ENCODE measurements at regions not wholly inside any gene's neighbourhood (a gene's known extent, or its start where the extent isn't known, plus 50 kb on each side); places are given as distances from the start of the nearest gene placed in this dataset.
A peak's percentile ranks its signal among the peaks of the same experiment; 100 is the strongest.
"Not testable (repeated sequence)": the region's sequence is repeated elsewhere in the genome, so short reads cannot be mapped to it uniquely, and the experiment has no call there.

- TF ChIP-seq CSDC2 (CRISPR knock-in tag; IDR thresholded peaks at IDR 0.05), result 0 out of 2 replicates have a peak, but pooled peaks have one; percentile 14
- TF ChIP-seq ZC3H10 (CRISPR knock-in tag; IDR thresholded peaks at IDR 0.05), result no peak
- no peak for TF ChIP-seq TCF4 (CRISPR knock-in tag; IDR thresholded peaks at IDR 0.05; ENCODE audit: borderline replicate concordance)
- TF ChIP-seq ARNTL (CRISPR knock-in tag; IDR thresholded peaks at IDR 0.05; ENCODE audit: borderline replicate concordance, low read depth), result no peak
- no peak for TF ChIP-seq OSR1 (CRISPR knock-in tag; IDR thresholded peaks at IDR 0.05)
- TF ChIP-seq ZNF565 (CRISPR knock-in tag; conservative IDR thresholded peaks at IDR 0.05; ENCODE audit: low read depth), result no peak
- TF ChIP-seq TSHZ2 (CRISPR knock-in tag; IDR thresholded peaks at IDR 0.05), result peak; percentile 42
- no peak; the same call in 2 of the 3 replicates for ATAC-seq
Measured at GRCh38 chr19:30682146-30682998, 310.2 kb downstream of the ZNF536 start.

GRCh38 chr19:30681162-30682100 is 309.2 kb downstream of the ZNF536 start:
- ATAC-seq, result no peak

GRCh38 chr19:30680399-30680798 is 308.2 kb downstream of the ZNF536 start:
- not testable (repeated sequence) for ATAC-seq

More at GRCh38 chr19:30681162-30682100, 309.2 kb downstream of the ZNF536 start:
- TF ChIP-seq ZFP30 (CRISPR knock-in tag; IDR thresholded peaks at IDR 0.05) (no peak), ARNTL (CRISPR knock-in tag; IDR thresholded peaks at IDR 0.05; ENCODE audit: borderline replicate concordance, low read depth) (no peak), SNAI2 (CRISPR knock-in tag; IDR thresholded peaks at IDR 0.05) (no peak), CREB5 (CRISPR knock-in tag; IDR thresholded peaks at IDR 0.05; ENCODE audit: low read depth) (no peak), CSRNP3 (CRISPR knock-in tag; IDR thresholded peaks at IDR 0.05) (no peak), ZNF565 (CRISPR knock-in tag; conservative IDR thresholded peaks at IDR 0.05; ENCODE audit: low read depth) (no peak), ESRRG (CRISPR knock-in tag; IDR thresholded peaks at IDR 0.05) (no peak), ZNF70 (CRISPR knock-in tag; IDR thresholded peaks at IDR 0.05) (no peak)

- TF ChIP-seq PATZ1 (CRISPR knock-in tag; IDR thresholded peaks at IDR 0.05; ENCODE audit: borderline replicate concordance) (no peak), ZFP30 (CRISPR knock-in tag; IDR thresholded peaks at IDR 0.05) (no peak)
Measured at GRCh38 chr19:30679789-30680188, 307.6 kb downstream of the ZNF536 start.

GRCh38 chr19:30679153-30679702 is 307.0 kb downstream of the ZNF536 start:
- no peak for ATAC-seq
- TF ChIP-seq BACH2 (CRISPR knock-in tag; IDR thresholded peaks at IDR 0.05; ENCODE audit: borderline replicate concordance) (no peak), TOX (CRISPR knock-in tag; IDR thresholded peaks at IDR 0.05; ENCODE audit: borderline replicate concordance) (no peak), CREB5 (CRISPR knock-in tag; IDR thresholded peaks at IDR 0.05; ENCODE audit: low read depth) (no peak), ZNF70 (CRISPR knock-in tag; IDR thresholded peaks at IDR 0.05) (no peak), POU6F1 (CRISPR knock-in tag; IDR thresholded peaks at IDR 0.05; ENCODE audit: borderline replicate concordance, low read depth) (no peak), PPARA (CRISPR knock-in tag; IDR thresholded peaks at IDR 0.05; ENCODE audit: borderline replicate concordance) (no peak), ZNF8 (CRISPR knock-in tag; IDR thresholded peaks at IDR 0.05) (no peak)

More at GRCh38 chr19:30679789-30680188, 307.6 kb downstream of the ZNF536 start:
- ATAC-seq, result no peak

Data from SK-N-SH treated with all-trans-retinoic acid at 6 μM for 48 hours (cell line).